ENCODE measurements at regions not wholly inside any gene's neighbourhood (a gene's known extent, or its start where the extent isn't known, plus 50 kb on each side); places are given as distances from the start of the nearest gene placed in this dataset.

GRCh38 chr1:75083223-75083622, 51.0 kb upstream of the LHX8 start:
- no peak for DNase-seq (ENCODE audit: low spot score)

- no peak for DNase-seq (ENCODE audit: low spot score)
Measured at GRCh38 chr1:75083848-75084514, 50.2 kb upstream of the LHX8 start.
